NT2/D1 (cell line): ENCODE measurements at regions not wholly inside any gene's neighbourhood (a gene's known extent, or its start where the extent isn't known, plus 50 kb on each side); places are given as distances from the start of the nearest gene placed in this dataset.

ENCODE experiments used
- DNase-seq: peaks from one replicate; pipeline ENCODE4 v3.0.0-alpha.2; 2011; ENCODE audit warnings: low read depth, low spot score
- H3K27me3 ChIP-seq: 2 replicates; pipeline ENCODE4 v1.6.0; 2011; ENCODE audit warnings: mild to moderate bottlenecking; ENCODE audit not compliant: insufficient read length, insufficient read depth
- H3K36me3 ChIP-seq: 2 replicates; pipeline ENCODE4 v1.6.1; 2011; ENCODE audit warnings: mild to moderate bottlenecking, low read length, mixed read lengths; ENCODE audit not compliant: insufficient read depth, insufficient read length
- H3K4me1 ChIP-seq: 2 replicates; pipeline ENCODE4 v1.5.1; 2011; ENCODE audit not compliant: insufficient read depth, insufficient read length
- H3K4me3 ChIP-seq: 2 replicates; pipeline ENCODE4 v1.5.1; 2011; ENCODE audit warnings: low read depth; ENCODE audit not compliant: insufficient read length
- H3K9ac ChIP-seq: 2 replicates; pipeline ENCODE4 v1.6.0; 2011; ENCODE audit warnings: low read depth; ENCODE audit not compliant: insufficient read length
- H3K9me3 ChIP-seq: 2 replicates; pipeline ENCODE4 v1.5.1; 2011; ENCODE audit warnings: mild to moderate bottlenecking, low read length; ENCODE audit not compliant: insufficient read depth
- SUZ12 ChIP-seq: IDR thresholded peaks from 2 replicates; pipeline ENCODE4 v1.6.1; 2011; ENCODE audit not compliant: insufficient read length, insufficient read depth; ENCODE audit errors: extremely low read depth
- YY1 ChIP-seq: IDR thresholded peaks from 2 replicates; pipeline ENCODE4 v1.6.1; 2011; ENCODE audit not compliant: insufficient read length, insufficient read depth
- ZNF274 ChIP-seq: IDR thresholded peaks from 2 replicates; pipeline ENCODE4 v1.6.1; 2011; ENCODE audit warnings: mild to moderate bottlenecking, low read depth, low read length

GRCh38 chr6:16059496-16059895 is 69.4 kb upstream of the MYLIP start:
- no peak for TF ChIP-seq SUZ12
- no peak for TF ChIP-seq YY1
- TF ChIP-seq ZNF274 = no peak
- Histone ChIP-seq H3K4me3 (no peak overlapping the region), H3K9ac (no peak overlapping the region), H3K9me3 (no peaks in the 10 kb centered on the region), H3K27me3 (peaks cover 4% of the 10 kb centered on the region), H3K36me3 (no peaks in the 10 kb centered on the region), H3K4me1 (peaks cover 9% of the 10 kb centered on the region)
- DNase-seq = peak; percentile 27

DNA sequence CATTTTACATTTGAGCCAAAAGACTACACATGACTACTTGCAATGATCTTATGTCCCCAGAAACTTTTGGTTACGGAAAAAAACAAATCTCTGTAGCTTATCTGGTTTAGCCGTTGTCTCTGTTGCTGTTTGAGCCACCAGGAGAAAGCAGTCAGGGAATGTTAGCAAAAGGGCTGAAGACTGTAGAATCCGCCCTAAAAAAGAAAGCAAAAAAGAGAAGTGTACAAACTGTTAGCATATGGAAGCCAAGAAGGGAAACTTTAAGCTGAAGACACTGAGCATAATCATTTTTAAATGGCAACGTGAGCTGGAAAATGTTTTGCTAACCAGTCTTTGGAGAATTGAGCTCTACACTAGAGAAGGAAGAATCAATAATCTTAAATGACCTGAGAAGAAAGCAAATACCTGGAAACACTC is 69.9 kb upstream of the MYLIP start:
- DNase-seq = no peak
- TF ChIP-seq SUZ12 (no peak), ZNF274 (no peak), YY1 (no peak)
- H3K27me3 ChIP-seq = peaks cover 4% of the 10 kb centered on the region
- peaks cover 9% of the 10 kb centered on the region for H3K4me1 ChIP-seq
- H3K9me3 ChIP-seq = no peaks in the 10 kb centered on the region
- H3K9ac ChIP-seq = no peak overlapping the region
- no peaks in the 10 kb centered on the region for H3K36me3 ChIP-seq
- no peak overlapping the region for H3K4me3 ChIP-seq

- H3K4me1 ChIP-seq = peaks cover 9% of the 10 kb centered on the region
- H3K9ac ChIP-seq = no peak overlapping the region
- H3K4me3 ChIP-seq = no peak overlapping the region
- no peaks in the 10 kb centered on the region for H3K36me3 ChIP-seq
- H3K27me3 ChIP-seq = peaks cover 3% of the 10 kb centered on the region
- no peak for DNase-seq
- H3K9me3 ChIP-seq = no peaks in the 10 kb centered on the region
- TF ChIP-seq SUZ12 (no peak), ZNF274 (no peak), YY1 (no peak)
Measured at GRCh38 chr6:16058201-16058928, 70.5 kb upstream of the MYLIP start.

GRCh38 chr6:16057446-16057845 is 71.4 kb upstream of the MYLIP start:
- TF ChIP-seq ZNF274 = no peak
- no peak for TF ChIP-seq SUZ12
- TF ChIP-seq YY1 = no peak
- DNase-seq = no peak

GRCh38 chr6:16056263-16056870 is 72.5 kb upstream of the MYLIP start:
- no peak overlapping the region for H3K4me3 ChIP-seq
- no peaks in the 10 kb centered on the region for H3K9me3 ChIP-seq
- no peak overlapping the region for H3K9ac ChIP-seq
- no peaks in the 10 kb centered on the region for H3K36me3 ChIP-seq
- H3K4me1 ChIP-seq = peaks cover 9% of the 10 kb centered on the region
- TF ChIP-seq YY1 = no peak
- no peak for TF ChIP-seq SUZ12
- no peak for TF ChIP-seq ZNF274
- DNase-seq = no peak
- no peaks in the 10 kb centered on the region for H3K27me3 ChIP-seq

More at GRCh38 chr6:16057446-16057845, 71.4 kb upstream of the MYLIP start:
- Histone ChIP-seq H3K9me3 (no peaks in the 10 kb centered on the region), H3K27me3 (no peaks in the 10 kb centered on the region), H3K4me3 (no peak overlapping the region), H3K9ac (no peak overlapping the region), H3K4me1 (peaks cover 9% of the 10 kb centered on the region), H3K36me3 (no peaks in the 10 kb centered on the region)

DNA sequence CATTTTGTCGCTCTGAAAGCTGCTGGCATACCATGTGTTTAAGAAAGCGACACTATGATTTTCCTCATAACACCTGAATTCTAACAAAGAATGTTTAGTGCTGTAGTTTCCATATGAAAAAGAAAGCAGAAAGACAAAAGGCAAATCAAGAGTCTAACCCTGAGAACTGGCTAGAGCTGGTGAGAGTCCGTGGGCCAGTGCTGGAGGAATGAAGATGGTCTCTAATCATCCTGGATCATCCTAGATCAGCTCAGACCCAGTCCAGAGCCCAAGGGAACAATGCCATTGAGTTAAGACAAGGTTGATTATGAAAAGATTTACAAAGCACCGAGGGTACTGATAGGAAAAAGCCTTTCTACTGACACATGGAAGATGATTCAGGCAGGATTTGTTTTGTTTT is 73.0 kb upstream of the MYLIP start:
- Histone ChIP-seq H3K4me3 (no peak overlapping the region), H3K4me1 (peaks cover 9% of the 10 kb centered on the region), H3K9me3 (no peaks in the 10 kb centered on the region), H3K9ac (no peak overlapping the region), H3K27me3 (no peaks in the 10 kb centered on the region), H3K36me3 (no peaks in the 10 kb centered on the region)
- no peak for TF ChIP-seq ZNF274
- no peak for TF ChIP-seq YY1
- TF ChIP-seq SUZ12 = no peak
- DNase-seq = no peak

DNA sequence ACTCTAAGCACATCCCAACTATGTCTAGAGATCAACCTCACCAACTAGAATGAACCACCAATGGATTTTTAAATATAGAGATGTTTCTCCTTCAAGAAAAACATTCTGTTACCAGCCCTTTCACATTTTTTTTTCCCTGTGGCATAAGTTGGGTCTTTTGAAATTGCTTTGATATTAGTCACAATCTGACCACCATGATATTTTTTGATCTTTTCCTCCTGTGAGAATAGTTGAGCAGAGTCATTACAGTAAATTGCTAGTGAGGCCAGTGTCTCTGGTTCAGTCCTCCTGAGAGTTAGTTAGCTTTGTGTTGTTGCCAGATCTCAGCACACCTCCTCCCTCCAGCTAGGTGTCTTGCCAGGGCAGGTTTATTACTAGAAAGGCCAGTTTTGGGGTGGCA is 79.7 kb upstream of the MYLIP start:
- Histone ChIP-seq H3K36me3 (no peaks in the 10 kb centered on the region), H3K27me3 (no peaks in the 10 kb centered on the region), H3K9ac (no peak overlapping the region), H3K9me3 (no peaks in the 10 kb centered on the region), H3K4me1 (no peaks in the 10 kb centered on the region), H3K4me3 (no peak overlapping the region)
- TF ChIP-seq SUZ12 (no peak), ZNF274 (no peak), YY1 (no peak)
- DNase-seq = no peak
